Frontal cortex (tissue), 3 donors: ENCODE measurements at regions not wholly inside any gene's neighbourhood (a gene's known extent, or its start where the extent isn't known, plus 50 kb on each side); places are given as distances from the start of the nearest gene placed in this dataset.

Experiments used
- DNase-seq, 2 donors: peaks; one replicate each; pipeline ENCODE4 v3.0.0; 2012; ENCODE audit warnings: low spot score in 2 of 2
- FAIRE-seq: peaks from 2 replicates; lab custom pipeline; 2012; peaks lifted over from hg19 to GRCh38; lab: Jason Lieb, UNC
- donor health status: control.
- donor health status: control.
- donor health status: control.

DNA sequence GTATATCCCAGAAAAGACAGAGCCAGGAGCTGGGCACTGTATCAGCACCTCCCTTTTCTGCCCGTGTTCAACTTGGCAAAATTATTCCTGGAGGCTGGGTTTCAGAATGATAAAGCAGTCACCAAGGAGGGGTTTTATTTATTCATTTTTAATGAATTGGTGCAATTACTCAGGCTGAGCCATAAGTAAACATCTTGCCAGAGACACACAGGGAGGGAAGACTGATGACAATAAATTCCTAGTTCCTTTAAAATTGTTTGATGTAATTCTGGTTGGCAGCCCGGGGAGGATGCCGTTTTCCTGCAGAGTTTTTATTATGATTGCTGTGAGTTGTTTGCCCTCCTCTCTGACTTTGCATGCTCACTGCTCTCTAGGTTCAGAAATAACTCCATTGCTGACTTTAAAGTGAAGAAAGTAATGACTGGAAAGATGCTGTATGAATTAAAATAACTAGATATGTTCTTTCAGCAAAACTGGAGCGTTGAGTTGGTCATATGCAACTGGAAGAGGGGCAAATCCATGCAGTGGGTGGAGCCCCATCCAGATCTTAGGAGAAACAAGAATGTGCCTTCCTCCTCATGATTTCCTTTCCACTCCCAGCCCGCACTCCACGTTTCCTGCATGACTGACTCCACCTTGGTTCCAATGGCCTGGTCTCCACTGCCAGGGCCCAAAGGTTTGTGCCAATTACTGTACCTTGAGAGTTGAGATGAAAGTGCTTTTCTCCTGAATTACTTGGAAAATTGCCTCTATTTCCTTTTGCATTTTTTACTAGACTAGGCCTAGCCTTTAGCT, 182.1 kb downstream of the RFC3 start:
- DNase-seq (no peak), FAIRE-seq (no peak)

DNA sequence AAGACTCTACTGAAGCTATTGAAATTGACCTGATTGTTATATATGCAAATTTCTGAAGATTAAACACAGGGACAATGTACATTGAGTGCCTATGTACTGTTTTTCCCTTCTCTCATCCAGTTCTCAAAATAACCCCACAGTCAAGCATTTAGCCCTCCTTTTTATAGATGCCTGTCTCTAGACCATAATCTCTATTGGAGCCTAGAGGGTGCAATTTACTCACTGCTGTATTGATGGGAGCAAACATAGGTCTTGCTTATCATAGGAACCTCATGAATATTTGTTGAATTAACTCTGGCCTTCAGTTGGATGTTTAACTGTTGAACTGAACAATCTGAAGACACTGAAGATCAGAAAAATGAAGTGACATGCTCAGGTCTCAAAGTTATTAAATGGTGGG, 183.0 kb downstream of the RFC3 start:
- no peak for FAIRE-seq
- DNase-seq = no peak

DNA sequence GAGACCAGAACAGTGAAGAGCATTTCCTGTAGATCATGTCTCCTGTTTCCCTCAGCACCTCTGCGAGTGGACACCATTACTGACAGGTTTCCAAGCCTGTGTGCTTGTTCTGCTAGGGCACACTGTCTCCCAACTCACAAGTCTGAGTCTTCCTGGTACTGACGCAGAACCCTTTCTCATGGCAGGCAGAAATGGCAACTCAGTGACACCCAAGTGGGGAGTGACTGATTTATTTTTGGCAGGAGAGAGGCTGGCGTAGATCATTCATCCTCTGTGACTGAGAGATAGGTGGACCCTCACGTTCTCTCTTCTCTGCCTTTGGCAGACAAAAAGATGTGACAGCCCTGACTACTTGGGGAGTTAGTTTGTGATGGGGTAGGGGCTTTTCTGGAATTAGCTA, 183.4 kb downstream of the RFC3 start:
- FAIRE-seq (no peak), DNase-seq (no peak)

DNA sequence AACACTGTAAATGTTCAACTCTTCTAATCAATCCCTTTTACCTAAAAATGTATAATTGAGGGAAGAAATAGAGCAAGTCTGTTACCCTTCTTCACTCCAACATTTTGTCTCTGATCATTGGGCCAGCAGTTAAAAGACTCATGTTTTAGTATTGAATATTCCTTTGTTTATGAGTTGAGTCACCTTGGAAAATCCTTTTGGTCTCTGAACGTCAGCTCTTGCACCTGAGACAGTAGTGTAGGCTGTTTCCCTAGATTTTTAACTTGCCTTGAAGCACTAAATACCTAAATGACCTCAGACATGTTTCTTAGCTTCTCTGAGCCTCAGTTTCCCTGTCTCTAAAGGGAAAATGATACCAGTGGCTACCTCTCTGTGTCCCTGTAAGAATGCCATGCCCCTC, 184.2 kb downstream of the RFC3 start:
- FAIRE-seq = no peak
- no peak for DNase-seq

DNA sequence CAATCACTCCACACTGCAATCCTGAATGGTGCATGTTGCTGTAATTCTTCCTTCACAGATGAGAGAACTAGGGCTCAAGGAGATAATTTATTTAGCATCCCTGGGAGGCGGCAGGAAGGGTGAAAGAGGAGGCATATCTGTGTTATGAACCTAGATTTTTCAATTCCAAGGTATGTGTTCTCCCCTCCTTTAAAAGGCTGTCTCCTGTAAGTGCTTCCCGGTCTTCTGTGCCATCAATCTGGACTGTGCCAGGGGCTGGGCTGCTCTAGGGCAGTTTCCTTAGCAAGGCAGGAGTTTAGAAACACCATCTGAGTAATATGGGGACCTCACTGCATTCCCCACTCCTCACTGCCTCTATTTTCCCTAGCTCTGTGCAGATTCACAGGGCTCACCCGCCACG, 185.0 kb downstream of the RFC3 start:
- no peak for FAIRE-seq
- DNase-seq = no peak

DNA sequence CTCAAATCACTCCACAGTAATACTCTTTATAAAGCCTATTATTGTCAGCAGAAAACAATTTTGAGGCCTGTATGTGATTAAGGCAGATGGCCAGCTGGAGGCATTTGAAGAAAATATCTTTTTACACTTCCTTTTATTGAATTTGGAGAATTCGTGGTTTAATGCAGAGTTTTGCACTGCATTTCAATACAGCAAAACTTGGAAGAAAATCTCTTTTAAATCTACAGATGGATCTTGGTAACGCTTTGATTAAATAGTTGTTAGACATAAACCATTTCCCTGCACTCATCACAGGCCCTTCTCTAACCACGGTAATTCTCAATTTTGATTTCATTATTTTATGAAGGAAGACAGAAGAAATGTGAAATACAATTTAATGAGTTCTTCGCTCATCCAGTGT, 185.7 kb downstream of the RFC3 start:
- FAIRE-seq = no peak

DNA sequence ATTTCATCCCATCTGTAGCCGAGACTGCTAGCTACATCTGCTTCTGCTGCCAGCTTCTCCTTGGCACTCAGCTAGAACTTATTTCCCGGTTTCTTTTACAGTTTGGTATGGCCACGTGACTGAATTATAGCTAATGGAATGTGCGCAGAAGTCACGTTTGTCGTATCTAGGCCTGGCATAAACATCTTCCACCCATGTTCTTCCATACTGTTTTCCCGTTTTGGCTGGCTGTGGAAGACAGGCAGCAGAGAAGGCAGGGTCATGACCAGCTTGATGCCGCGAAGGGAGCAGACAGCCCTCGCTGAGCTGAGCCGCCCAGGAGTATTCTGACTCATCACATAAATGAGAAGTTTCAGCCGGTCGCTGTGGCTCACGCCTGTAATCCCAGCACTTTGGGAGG, 186.7 kb downstream of the RFC3 start:
- FAIRE-seq = no peak
- DNase-seq = no peak

More for the DNA sequence above, 185.7 kb downstream of the RFC3 start:
- no peak for DNase-seq

DNA sequence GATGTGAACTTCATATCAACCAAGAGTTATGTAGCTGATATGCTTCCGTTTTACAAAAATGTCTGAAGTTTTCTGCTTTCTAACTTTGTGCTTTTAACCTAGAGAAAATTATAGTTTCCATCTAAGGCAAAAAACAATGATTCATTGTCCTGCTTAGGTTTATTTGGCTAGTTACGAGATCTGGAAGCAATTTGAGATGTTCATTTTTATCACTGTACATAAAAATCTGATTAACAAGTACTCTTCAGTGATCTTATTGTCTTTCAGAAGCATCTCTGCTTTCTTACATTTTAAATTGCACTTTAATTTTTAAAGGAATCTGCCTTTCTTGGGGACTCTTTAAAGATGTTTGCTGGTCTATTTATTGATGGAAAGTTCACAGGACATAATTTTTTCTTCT, 188.1 kb downstream of the RFC3 start:
- DNase-seq (no peak), FAIRE-seq (no peak)

DNA sequence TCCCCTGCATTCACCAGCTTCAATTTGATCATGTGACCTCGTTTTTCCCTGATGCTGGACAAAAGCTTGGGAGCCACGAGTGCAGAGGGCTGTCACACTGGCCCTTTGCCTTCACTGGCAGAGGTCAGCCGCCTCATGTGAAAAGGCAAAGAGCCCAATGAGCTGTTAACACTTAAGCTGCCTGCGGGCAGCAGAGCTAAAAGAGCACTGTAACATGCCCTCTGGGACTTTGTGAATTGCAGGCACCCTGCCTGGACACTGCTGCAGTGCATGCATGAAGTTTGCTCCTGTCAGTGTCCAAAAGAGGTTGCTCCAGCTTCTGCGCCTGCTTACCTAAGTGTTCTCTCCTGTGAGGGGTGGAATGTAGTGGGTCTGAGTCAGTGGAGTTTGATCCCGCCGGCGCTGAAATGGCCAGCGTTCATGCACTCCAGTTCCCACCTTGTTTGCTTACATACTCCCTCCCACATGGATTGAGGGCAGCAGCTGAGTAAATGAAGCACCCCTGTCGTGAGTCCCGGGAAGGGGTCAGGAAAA, 193.7 kb downstream of the RFC3 start:
- no peak for DNase-seq
- FAIRE-seq = no peak

DNA sequence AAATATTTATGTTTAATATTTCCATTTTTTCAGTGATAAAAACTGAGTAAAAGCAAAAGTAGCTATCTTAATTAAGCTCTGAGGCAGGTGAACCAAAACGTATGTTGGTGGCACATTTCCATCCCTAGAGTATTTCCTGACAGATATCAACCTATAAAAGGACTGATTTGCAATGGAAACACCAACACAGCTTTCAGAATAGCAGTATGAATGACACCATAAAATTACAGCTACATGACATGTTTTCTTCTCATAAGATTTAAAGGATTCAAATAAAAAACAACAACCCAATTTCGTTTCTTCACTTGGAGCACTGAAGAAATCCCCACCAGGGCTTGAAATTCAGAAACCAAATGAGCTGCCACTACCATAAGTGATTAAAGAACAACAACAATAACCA, 194.4 kb downstream of the RFC3 start:
- DNase-seq (no peak), FAIRE-seq (no peak)

DNA sequence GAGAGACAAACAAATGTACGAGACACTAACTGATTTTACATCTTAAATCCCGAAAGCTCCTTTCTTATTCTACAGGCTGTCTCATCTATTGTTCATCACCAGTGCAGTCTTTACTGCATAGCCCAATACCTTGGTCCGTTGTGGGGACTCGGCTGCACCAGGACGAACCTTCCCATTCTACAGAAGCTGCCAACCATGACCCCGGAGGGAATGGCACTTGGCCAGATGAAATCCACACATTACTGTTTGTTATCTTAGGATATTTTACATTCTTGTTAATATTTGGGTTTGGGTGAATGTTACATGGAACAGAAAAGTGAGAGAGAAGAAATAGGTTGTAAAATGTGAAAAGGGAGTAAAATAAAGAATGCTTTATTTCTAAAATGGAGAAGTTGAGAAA, 195.1 kb downstream of the RFC3 start:
- no peak for FAIRE-seq
- DNase-seq = no peak

DNA sequence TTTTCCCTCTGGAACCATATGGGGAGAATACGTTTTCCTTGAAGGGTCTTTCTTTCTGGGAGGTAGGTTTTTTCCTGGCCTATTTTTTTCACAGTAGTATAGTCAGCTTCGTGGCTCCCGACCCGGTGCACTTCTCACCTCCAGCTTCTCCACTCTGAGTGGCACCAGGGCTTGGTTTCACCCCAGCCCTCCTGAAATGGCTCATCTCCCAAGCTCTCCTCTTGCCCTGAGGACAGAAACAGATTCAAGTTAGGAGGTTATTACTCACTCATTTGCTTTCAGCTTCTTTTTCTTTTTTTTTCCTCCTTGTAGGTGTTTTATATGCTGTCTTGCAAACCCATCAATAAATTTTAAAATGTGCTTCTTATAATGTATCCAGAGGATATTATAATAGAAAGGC, 199.3 kb downstream of the RFC3 start:
- FAIRE-seq = no peak

DNA sequence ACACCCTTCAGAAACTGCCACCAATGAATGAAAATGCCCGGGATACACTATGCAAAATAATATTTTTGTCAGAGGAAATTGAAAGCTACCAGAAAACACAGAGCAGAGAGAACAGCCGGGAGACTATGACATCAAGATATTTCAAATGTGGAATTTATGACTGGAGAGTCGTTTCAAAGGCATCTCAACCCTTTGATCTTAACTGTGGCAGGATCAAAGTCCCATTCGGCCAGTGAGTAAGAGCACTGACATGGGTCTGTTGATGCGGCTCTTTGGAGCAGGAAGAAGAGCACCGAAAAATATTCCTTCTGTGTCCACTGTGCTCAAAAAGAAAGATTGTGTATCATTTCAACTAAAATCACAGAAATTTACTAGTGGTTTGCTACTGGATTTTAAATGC, 201.9 kb downstream of the RFC3 start:
- no peak for DNase-seq
- FAIRE-seq = no peak

More for the DNA sequence above, 199.3 kb downstream of the RFC3 start:
- DNase-seq = no peak

DNA sequence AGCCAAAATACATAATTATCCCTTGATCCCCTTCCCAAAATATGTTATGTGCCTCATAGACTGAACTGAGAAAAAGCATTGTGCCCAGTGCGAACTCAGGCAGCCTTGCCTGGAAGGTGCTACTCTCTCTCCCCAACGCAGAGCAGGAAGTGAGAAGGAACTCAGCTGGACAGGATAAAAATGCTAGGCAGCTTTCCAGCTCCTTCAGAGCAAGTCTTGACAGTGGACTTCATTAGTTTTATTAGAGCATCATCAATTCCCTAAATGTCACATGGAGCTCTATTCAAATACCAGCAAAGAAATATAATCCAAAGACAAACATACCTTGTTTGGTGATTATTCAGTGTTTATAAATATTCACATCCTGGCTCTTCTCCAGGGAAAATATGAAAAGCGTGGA, 202.4 kb downstream of the RFC3 start:
- DNase-seq (no peak), FAIRE-seq (no peak)

DNA sequence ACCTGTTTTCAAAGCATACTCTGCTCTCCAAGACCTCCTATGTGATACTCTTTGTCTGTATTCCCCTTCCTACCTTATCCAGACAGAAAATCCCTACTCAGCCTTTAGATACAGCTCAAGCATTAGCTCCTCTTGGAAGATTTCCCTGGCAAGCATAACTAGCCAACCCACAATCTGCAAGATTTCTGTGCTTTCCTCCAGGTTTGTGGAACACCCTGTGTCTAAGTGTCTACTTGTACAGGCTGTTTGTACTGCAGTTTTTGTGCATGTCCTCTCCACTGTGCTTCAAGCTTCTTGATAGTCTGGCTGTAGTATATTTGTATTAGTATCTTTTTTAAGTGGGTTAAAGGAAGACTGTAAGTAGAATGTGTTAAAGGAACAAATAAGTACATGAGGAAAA, 203.7 kb downstream of the RFC3 start:
- DNase-seq = no peak
- FAIRE-seq = no peak

DNA sequence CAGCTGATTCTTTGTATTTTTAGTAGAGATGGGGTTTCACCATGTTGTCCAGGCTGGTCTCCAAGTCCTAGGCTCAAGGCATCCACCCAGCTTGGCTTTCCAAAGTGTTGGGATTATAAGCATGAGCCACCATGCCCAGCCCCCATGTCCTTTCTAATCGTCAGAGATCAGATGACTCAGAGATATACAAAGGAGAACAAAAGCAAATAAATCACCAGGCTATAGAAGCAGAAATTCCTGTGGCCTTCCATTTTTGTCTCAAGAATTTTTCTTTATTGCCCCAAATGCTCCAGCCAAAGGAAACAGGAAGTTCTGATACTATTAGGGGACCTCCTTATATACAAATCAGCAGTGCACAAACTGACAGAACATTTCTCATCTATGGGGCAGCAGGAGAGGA, 207.8 kb downstream of the RFC3 start:
- DNase-seq = no peak
- no peak for FAIRE-seq

DNA sequence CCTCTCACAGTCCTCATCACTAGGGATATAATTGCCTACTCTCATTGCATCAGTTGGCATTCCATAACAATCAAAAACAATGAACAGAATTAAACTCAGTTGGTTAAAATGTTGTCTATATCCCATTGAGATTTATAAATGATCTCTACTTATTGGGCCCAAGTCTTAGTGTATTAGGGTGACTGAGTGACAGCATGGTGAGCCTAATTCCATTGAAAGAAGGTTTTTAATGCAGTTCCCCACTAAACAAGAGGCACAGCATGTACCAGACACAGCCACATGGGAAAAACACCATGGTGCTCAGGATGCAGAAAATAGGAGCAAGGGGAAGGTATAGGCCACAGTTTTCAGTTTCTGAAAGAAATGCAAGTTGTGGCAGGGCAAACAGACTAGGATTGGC, 208.4 kb downstream of the RFC3 start:
- no peak for FAIRE-seq
- no peak for DNase-seq

DNA sequence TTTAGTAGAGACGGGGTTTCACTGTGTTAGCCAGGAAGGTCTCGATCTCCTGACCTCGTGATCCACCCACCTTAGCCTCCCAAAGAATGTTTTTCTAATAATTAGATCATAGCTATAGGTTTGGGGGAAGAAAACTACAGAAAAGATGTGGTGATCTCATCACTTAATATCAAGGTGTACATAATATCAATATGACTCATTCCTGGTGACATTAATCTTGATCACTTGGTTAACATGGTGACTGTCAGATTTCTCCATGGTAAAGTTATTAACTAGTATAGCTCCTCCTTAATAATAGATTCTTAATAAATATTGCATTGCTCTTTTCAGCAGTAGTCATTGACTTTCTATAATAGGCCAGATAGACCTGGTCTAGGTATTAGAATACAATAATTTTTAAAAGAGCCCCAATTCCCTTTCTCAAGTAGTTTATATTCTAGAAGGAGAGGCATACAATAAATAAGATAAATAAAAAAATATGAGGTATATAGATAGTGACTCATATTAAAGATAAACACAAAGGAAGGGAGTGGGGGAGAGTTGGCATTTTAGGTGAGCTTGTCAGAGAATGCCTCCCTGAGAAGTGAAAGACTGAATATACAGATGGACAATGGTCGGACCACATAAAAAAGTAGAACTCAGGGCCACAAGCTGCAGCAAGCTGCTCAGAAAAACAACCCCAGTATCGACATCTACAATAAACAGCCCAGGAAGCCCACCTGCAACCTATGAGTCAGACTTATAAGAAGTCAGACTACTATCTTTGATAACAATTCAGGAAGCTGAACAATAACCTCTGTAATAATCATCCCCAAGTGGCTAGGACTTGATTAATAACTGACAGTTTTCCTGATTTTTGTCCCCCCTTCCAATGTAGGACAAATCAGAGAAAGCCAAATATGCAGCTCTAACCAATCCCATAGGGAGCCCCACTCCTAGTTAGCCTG, 210.8 kb downstream of the RFC3 start:
- no peak for FAIRE-seq
- no peak for DNase-seq

DNA sequence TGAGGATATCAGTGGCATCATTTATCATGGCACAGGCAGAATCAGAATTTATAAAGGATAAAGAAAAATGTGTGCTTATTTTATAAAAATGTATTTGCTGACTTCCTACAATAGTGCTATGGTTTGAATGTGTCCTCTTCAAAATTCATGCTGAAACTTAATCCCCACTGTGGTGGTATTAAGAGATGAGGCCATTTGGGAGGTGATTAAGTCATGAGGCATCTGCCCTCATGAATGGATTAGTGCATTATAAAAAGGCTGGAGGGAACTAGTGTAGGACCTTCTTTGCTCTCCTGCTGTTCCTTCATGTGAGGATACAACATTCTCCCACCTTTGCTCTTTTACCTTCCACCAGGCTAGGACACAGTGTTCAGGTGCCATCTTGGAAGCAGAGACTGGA, 212.8 kb downstream of the RFC3 start:
- FAIRE-seq = no peak
- DNase-seq = no peak

DNA sequence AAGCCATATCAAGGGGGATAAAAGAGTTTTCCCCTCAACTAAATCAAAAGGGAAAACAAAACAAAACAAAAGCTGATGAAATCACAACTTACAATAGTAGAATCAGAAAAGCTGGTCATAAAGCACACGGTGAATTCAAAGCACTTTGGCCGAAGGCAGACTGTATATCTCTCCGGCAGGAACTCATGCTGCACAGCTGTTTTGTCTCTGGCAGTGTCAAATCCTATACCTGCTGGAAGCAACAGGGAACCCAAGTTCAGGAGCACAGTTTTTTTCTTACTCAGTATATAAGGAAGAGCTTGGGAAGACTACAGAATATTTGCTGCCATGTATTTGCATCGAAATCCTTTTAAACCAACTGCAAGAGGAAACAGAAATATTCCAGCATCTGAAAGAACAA, 213.7 kb downstream of the RFC3 start:
- DNase-seq (no peak), FAIRE-seq (no peak)

DNA sequence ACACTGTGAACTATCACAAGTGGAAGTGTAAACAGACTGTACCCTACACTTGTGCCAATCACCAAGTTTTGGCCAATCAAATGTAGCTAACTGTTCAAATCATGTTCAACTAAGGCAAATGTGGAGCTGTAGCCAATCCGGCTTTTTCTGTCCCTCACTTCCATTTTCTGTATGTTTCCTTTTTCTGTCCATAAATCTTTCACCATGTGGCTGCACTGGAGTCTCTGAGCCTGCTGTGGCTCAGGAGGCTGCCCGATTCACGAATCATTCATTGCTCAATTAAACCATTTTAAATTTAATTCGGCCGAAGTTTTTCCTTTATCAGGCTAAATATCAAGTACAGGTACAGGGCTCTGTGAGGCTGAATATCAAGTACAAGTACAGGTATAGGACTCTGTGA, 216.5 kb downstream of the RFC3 start:
- no peak for DNase-seq
- no peak for FAIRE-seq
